Naive thymus-derived CD4-positive, alpha-beta T cell (primary cell): ENCODE measurements at regions not wholly inside any gene's neighbourhood (a gene's known extent, or its start where the extent isn't known, plus 50 kb on each side); places are given as distances from the start of the nearest gene placed in this dataset.

Experiments used
- ATAC-seq: fragments of 150-1000 bp; cut with Tn5 transposase; 2 replicates; pipeline ENCODE4 v1.10.0; 2021; ENCODE audit warnings: mild to moderate bottlenecking, moderate library complexity
- CTCF ChIA-PET: fragments of 350-600 bp; sonication (Branson Sonifier 250); formaldehyde crosslinking; loops from one replicate; lab custom pipeline; 2021; ENCODE audit warnings: antibody characterized with exemption; lab: Charles Lee
- POLR2A ChIA-PET: fragments of 350-600 bp; sonication (Branson Sonifier 250); formaldehyde crosslinking; loops from one replicate; lab custom pipeline; 2021; ENCODE audit warnings: antibody characterized with exemption, inconsistent platforms; lab: Charles Lee
- DNase-seq, 9 donors: peaks; one replicate each; pipeline versions ENCODE4 v3.0.0 to v3.0.0-alpha.2; 2020 to 2022; ENCODE audit warnings: mixed read lengths in 1 of 9
- H3K27ac ChIP-seq: one replicate; pipeline ENCODE4 v1.7.0; 2013; ENCODE audit warnings: mild to moderate bottlenecking, low read depth, low read length, moderate library complexity
- H3K27me3 ChIP-seq, 2 donors: one replicate each; pipeline ENCODE4 v1.7.0; 2013; ENCODE audit warnings: low read length in 2 of 2, mild to moderate bottlenecking in 2 of 2, moderate library complexity in 2 of 2; ENCODE audit not compliant: control insufficient read depth in 2 of 2, insufficient read depth in 2 of 2
- H3K36me3 ChIP-seq, 3 experiments: 1 replicate in 2 of 3; 2 replicates in 1 of 3; pipeline ENCODE4 v1.7.0; 2013; ENCODE audit warnings: low read length in 3 of 3, mild to moderate bottlenecking in 3 of 3, moderate library complexity in 1 of 3; ENCODE audit not compliant: insufficient read depth in 3 of 3, control insufficient read depth in 2 of 3
- H3K4me1 ChIP-seq, 2 donors: one replicate each; pipeline ENCODE4 v1.7.0; 2013; ENCODE audit warnings: low read length in 2 of 2, mild to moderate bottlenecking in 2 of 2, moderate library complexity in 1 of 2; ENCODE audit not compliant: control insufficient read depth in 2 of 2, insufficient read depth in 2 of 2
- H3K4me3 ChIP-seq: 2 replicates; pipeline ENCODE4 v1.7.0; 2013; ENCODE audit warnings: mild to moderate bottlenecking, low read length
- H3K9me3 ChIP-seq, 3 experiments: 1 replicate in 2 of 3; 2 replicates in 1 of 3; pipeline ENCODE4 v1.7.0; 2013; ENCODE audit warnings: low read length in 3 of 3; ENCODE audit not compliant: control insufficient read depth in 2 of 3
- H3K27ac Mint-ChIP-seq, 9 donors: one replicate each; pipeline ENCODE4 v1.8.0; 2020 to 2022; ENCODE audit warnings: mixed read lengths in 9 of 9, mild to moderate bottlenecking in 8 of 9, moderate library complexity in 5 of 9, inconsistent platforms in 2 of 9
- H3K27me3 Mint-ChIP-seq, 5 donors: one replicate each; pipeline ENCODE4 v1.8.0; 2021 to 2022; ENCODE audit warnings: mixed read lengths in 5 of 5, mild to moderate bottlenecking in 1 of 5
- H3K36me3 Mint-ChIP-seq, 5 donors: one replicate each; pipeline ENCODE4 v1.8.0; 2020 to 2022; ENCODE audit warnings: mixed read lengths in 5 of 5, mild to moderate bottlenecking in 3 of 5, inconsistent platforms in 1 of 5
- H3K4me1 Mint-ChIP-seq, 7 donors: one replicate each; pipeline ENCODE4 v1.8.0; 2020 to 2022; ENCODE audit warnings: mixed read lengths in 7 of 7, mild to moderate bottlenecking in 3 of 7, inconsistent platforms in 1 of 7
- H3K4me3 Mint-ChIP-seq, 10 donors: one replicate each; pipeline ENCODE4 v1.8.0; 2020 to 2022; ENCODE audit warnings: mild to moderate bottlenecking in 10 of 10, mixed read lengths in 10 of 10, moderate library complexity in 6 of 10, inconsistent platforms in 2 of 10
- H3K9me3 Mint-ChIP-seq, 11 donors: one replicate each; pipeline ENCODE4 v1.8.0; 2020 to 2022; ENCODE audit warnings: mixed read lengths in 11 of 11, mild to moderate bottlenecking in 4 of 11, inconsistent platforms in 1 of 11, moderate library complexity in 1 of 11
- intact Hi-C, 2 donors: fragments of 100-400 bp; cut with micrococcal nuclease; formaldehyde crosslinking; loops; one replicate each; pipeline ENCODE4 v1.15.1; 2023

DNA sequence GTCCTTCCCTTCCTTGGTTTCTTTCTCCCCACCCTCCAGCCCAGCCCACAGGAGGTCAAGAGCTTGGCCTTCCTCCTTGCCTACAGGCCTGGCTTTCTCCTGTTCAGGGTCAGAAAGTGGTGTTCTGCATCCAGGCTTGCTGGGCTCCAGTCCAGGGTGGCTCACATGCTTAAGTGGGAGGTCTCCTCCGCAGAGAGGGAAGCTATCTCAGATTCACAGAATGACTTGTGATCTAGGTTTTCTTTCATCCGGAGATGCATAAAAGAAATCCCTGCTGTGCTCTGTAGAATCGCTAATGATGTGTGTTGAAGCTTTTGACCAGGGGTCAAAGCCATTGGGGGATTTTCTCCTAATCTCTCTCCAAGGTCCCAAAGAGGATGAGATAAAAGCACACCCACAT lies 382.3 kb upstream of the EEF2KMT start:
- peaks cover 0 to 39% (median 32%) of the 10 kb centered on the region in 5 donors for H3K27me3 Mint-ChIP-seq
- intact Hi-C loops: no loop called here
- POLR2A ChIA-PET: no interaction called here
- DNase-seq: no peak
- Histone ChIP-seq H3K27me3 (no peaks in the 10 kb centered on the region), H3K4me1 (no peaks in the 10 kb centered on the region), H3K9me3 (no peaks in the 10 kb centered on the region), H3K4me3 (no peak overlapping the region), H3K27ac (no peak overlapping the region), H3K36me3 (no peaks in the 10 kb centered on the region)
- CTCF ChIA-PET: no interaction called here
- no peak for ATAC-seq
- no peak overlapping the region for H3K4me3 Mint-ChIP-seq
- H3K27ac Mint-ChIP-seq: no peak overlapping the region
- H3K9me3 Mint-ChIP-seq: peaks cover 0 to 6% (median 0%) of the 10 kb centered on the region in 11 donors
- no peaks in the 10 kb centered on the region for H3K36me3 Mint-ChIP-seq
- no peaks in the 10 kb centered on the region for H3K4me1 Mint-ChIP-seq

DNA sequence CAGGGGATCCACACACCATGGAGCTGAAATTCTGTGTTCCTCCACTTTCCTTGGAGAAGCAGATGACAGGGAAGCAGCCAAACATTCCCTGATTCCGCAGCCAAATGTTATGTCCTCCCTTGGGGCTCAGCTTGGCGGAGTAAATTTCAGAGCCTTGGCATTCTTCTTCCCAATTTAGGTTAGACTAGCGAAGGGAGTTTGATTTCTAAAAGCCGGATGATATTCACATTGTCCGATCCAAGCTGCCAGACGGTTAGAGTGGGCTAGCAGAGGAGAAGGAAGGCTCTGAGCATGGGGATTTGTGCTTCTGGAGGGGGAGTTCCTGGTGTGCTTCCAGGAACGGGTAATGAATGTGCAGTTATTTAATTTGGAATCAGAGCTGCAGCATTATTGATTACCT lies 380.4 kb upstream of the EEF2KMT start:
- Histone ChIP-seq H3K4me1 (no peaks in the 10 kb centered on the region), H3K9me3 (no peaks in the 10 kb centered on the region), H3K27ac (no peak overlapping the region), H3K4me3 (no peak overlapping the region), H3K27me3 (no peaks in the 10 kb centered on the region), H3K36me3 (no peaks in the 10 kb centered on the region)
- ATAC-seq: no peak
- POLR2A ChIA-PET: no interaction called here
- peaks cover 0 to 4% (median 0%) of the 10 kb centered on the region in 11 donors for H3K9me3 Mint-ChIP-seq
- H3K27ac Mint-ChIP-seq: no peak overlapping the region
- CTCF ChIA-PET: no interaction called here
- H3K27me3 Mint-ChIP-seq: peaks cover 0 to 42% (median 32%) of the 10 kb centered on the region in 5 donors
- H3K36me3 Mint-ChIP-seq: no peaks in the 10 kb centered on the region
- intact Hi-C loops: no loop called here
- H3K4me1 Mint-ChIP-seq: no peaks in the 10 kb centered on the region
- no peak for DNase-seq
- H3K4me3 Mint-ChIP-seq: no peak overlapping the region

DNA sequence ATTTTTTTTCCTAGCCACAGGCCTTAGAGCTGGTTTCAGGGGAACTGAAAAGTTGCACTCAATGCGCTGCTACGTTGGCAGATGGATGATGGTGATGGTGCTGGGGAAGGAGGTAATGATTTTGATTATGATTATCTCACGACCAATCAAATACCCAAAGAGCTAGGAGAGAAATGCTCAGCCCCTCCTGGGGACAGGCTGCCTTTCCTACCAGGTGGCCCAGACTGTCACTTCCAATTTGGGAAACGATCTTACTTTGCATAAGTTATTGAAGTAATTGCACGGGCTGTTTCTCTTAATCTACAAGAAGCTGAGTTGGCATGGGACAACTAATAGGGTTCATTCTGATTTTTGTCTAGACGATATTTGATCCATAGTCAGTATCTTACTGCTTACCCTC lies 379.7 kb upstream of the EEF2KMT start:
- Histone ChIP-seq H3K27me3 (no peaks in the 10 kb centered on the region), H3K4me1 (no peaks in the 10 kb centered on the region), H3K36me3 (no peaks in the 10 kb centered on the region), H3K27ac (no peak overlapping the region), H3K9me3 (no peaks in the 10 kb centered on the region), H3K4me3 (no peak overlapping the region)
- peaks cover 0 to 2% (median 0%) of the 10 kb centered on the region in 7 donors for H3K4me1 Mint-ChIP-seq
- H3K4me3 Mint-ChIP-seq: no peak overlapping the region
- H3K36me3 Mint-ChIP-seq: no peaks in the 10 kb centered on the region
- POLR2A ChIA-PET: no interaction called here
- H3K27ac Mint-ChIP-seq: no peak overlapping the region
- H3K27me3 Mint-ChIP-seq: peaks cover 0 to 50% (median 38%) of the 10 kb centered on the region in 5 donors
- DNase-seq (no peak), ATAC-seq (no peak)
- intact Hi-C loops: no loop called here
- CTCF ChIA-PET: no interaction called here
- peaks cover 0 to 4% (median 0%) of the 10 kb centered on the region in 11 donors for H3K9me3 Mint-ChIP-seq

DNA sequence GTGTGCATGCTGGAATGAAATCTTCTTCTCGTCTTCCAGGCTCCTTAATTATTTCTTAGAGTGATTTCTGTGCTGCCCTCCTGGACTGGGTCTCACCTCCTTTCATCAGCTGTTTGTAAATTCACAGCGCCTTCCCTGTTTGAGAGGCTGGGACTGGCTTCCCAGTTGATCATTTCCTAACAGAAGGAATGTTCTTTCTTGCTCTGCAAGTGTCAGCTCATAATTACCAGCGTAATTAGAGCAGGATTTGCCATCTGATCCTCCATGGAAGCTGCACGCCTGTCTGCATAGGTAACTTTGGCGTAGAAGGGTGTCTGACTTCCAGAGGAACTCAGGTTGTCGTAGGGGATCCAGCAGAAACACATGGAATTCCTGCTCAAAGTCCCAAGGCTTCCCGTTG lies 375.0 kb upstream of the EEF2KMT start:
- Mint-ChIP-seq H3K4me1 (peaks cover 0 to 5% (median 0%) of the 10 kb centered on the region in 7 donors), H3K4me3 (no peak overlapping the region), H3K9me3 (peaks cover 0 to 13% (median 2%) of the 10 kb centered on the region in 11 donors), H3K27me3 (peaks cover 0 to 48% (median 18%) of the 10 kb centered on the region in 5 donors), H3K27ac (no peak overlapping the region), H3K36me3 (peaks cover 0 to 3% (median 0%) of the 10 kb centered on the region in 5 donors)
- intact Hi-C loops: no loop called here
- H3K4me3 ChIP-seq: no peak overlapping the region
- ATAC-seq: no peak
- POLR2A ChIA-PET: no interaction called here
- CTCF ChIA-PET: no interaction called here
- no peak overlapping the region for H3K27ac ChIP-seq
- H3K27me3 ChIP-seq: no peaks in the 10 kb centered on the region
- H3K4me1 ChIP-seq: no peaks in the 10 kb centered on the region
- H3K36me3 ChIP-seq: no peaks in the 10 kb centered on the region
- no peaks in the 10 kb centered on the region for H3K9me3 ChIP-seq
- no peak for DNase-seq

DNA sequence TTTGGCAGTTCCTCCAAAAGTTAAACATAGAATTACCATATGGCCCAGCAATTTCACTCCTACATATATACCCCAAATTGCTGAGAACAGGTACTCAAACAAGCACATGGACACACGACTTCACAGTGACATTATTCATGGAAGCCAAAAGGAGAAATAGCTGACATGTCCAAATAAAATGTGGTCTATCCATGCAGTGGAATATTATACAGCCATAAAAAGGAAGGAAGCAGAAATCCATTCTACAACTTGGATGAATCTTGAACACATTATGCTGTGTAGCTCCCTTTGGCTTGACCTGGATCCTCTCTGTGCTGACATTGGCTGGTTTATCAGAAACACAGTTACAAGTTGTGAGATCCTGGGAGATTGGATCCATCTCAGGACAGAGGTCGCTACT lies 370.9 kb upstream of the EEF2KMT start:
- POLR2A ChIA-PET: no interaction called here
- ATAC-seq: no peak
- no peak overlapping the region for H3K27ac ChIP-seq
- H3K4me3 ChIP-seq: no peak overlapping the region
- DNase-seq: no peak
- intact Hi-C loops: no loop called here
- no peak overlapping the region for H3K27ac Mint-ChIP-seq
- H3K9me3 ChIP-seq: no peaks in the 10 kb centered on the region
- no peaks in the 10 kb centered on the region for H3K36me3 ChIP-seq
- H3K27me3 ChIP-seq: no peaks in the 10 kb centered on the region
- H3K36me3 Mint-ChIP-seq: peaks cover 0 to 3% (median 0%) of the 10 kb centered on the region in 5 donors
- H3K27me3 Mint-ChIP-seq: peaks cover 0 to 50% (median 19%) of the 10 kb centered on the region in 5 donors
- H3K9me3 Mint-ChIP-seq: peaks cover 0 to 13% (median 4%) of the 10 kb centered on the region in 11 donors
- CTCF ChIA-PET: no interaction called here
- peaks cover 0 to 5% (median 0%) of the 10 kb centered on the region in 7 donors for H3K4me1 Mint-ChIP-seq
- H3K4me1 ChIP-seq: no peaks in the 10 kb centered on the region
- no peak overlapping the region for H3K4me3 Mint-ChIP-seq

DNA sequence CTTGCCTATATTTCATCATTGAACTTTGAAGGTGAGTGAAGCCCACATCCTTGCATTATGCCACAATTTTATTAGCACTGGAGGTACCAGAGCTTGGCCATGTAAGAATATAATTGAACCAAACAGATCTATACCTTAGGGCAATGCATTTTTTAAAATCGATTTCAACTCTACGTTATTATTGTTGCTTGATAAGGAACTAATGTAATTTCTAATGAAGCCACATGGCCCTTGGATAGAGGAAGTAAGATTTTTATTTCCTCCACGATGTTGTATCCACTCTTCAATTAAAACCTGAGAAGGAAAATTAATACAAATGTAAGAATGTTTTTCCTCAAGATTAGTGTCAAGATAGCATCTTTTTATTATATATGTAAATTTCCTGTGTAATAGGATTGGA lies 370.0 kb upstream of the EEF2KMT start:
- peaks cover 0 to 3% (median 0%) of the 10 kb centered on the region in 5 donors for H3K36me3 Mint-ChIP-seq
- intact Hi-C loops: no loop called here
- no peak overlapping the region for H3K27ac Mint-ChIP-seq
- H3K9me3 Mint-ChIP-seq: peaks cover 0 to 9% (median 4%) of the 10 kb centered on the region in 11 donors
- ChIA-PET CTCF (no interaction called here), POLR2A (no interaction called here)
- no peak overlapping the region for H3K4me3 Mint-ChIP-seq
- Histone ChIP-seq H3K27ac (no peak overlapping the region), H3K4me3 (no peak overlapping the region), H3K9me3 (no peaks in the 10 kb centered on the region), H3K4me1 (no peaks in the 10 kb centered on the region), H3K36me3 (no peaks in the 10 kb centered on the region), H3K27me3 (no peaks in the 10 kb centered on the region)
- peaks cover 0 to 40% (median 10%) of the 10 kb centered on the region in 5 donors for H3K27me3 Mint-ChIP-seq
- ATAC-seq (no peak), DNase-seq (no peak)
- H3K4me1 Mint-ChIP-seq: peaks cover 0 to 5% (median 0%) of the 10 kb centered on the region in 7 donors

DNA sequence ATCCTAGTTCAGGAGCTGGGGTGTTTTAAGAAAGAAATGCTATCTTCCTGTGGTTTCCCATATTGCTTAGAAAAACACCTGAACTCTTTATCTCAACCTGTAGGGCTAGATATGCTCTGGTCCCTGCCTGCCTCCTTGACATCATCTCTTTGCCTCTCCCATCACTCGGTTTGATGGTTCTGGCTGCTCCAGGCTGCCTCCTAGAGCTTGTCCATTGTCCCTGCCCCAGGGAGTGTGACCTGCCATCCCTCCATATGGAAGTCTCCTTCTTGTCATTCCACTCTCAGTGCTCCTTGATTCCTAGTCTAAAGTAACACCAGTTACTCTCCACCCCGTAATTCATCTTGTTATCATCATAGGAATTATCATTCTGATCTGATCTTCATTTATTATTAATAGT lies 369.0 kb upstream of the EEF2KMT start:
- Histone ChIP-seq H3K4me1 (no peaks in the 10 kb centered on the region), H3K27me3 (no peaks in the 10 kb centered on the region), H3K27ac (no peak overlapping the region), H3K9me3 (no peaks in the 10 kb centered on the region), H3K36me3 (no peaks in the 10 kb centered on the region), H3K4me3 (no peak overlapping the region)
- DNase-seq (no peak), ATAC-seq (no peak)
- peaks cover 0 to 3% (median 0%) of the 10 kb centered on the region in 5 donors for H3K36me3 Mint-ChIP-seq
- intact Hi-C loops: no loop called here
- H3K27ac Mint-ChIP-seq: no peak overlapping the region
- H3K4me1 Mint-ChIP-seq: no peaks in the 10 kb centered on the region
- peaks cover 0 to 32% (median 8%) of the 10 kb centered on the region in 5 donors for H3K27me3 Mint-ChIP-seq
- H3K4me3 Mint-ChIP-seq: no peak overlapping the region
- ChIA-PET CTCF (no interaction called here), POLR2A (no interaction called here)
- peaks cover 0 to 9% (median 4%) of the 10 kb centered on the region in 11 donors for H3K9me3 Mint-ChIP-seq
